IPS-15b (cell line): ENCODE measurements at regions not wholly inside any gene's neighbourhood (a gene's known extent, or its start where the extent isn't known, plus 50 kb on each side); places are given as distances from the start of the nearest gene placed in this dataset.

Source experiments
- H3K27me3 ChIP-seq: one replicate; pipeline ENCODE4 v1.6.1; 2013; ENCODE audit warnings: low read length; ENCODE audit not compliant: control insufficient read depth, insufficient read depth
- H3K36me3 ChIP-seq: one replicate; pipeline ENCODE4 v1.6.1; 2013; ENCODE audit warnings: low read length; ENCODE audit not compliant: control insufficient read depth, insufficient read depth
- H3K4me1 ChIP-seq: one replicate; pipeline ENCODE4 v1.6.1; 2013; ENCODE audit warnings: mild to moderate bottlenecking, low read length; ENCODE audit not compliant: control insufficient read depth, insufficient read depth
- H3K4me3 ChIP-seq: one replicate; pipeline ENCODE4 v1.5.1; 2013; ENCODE audit warnings: low read depth, low read length
- H3K9ac ChIP-seq: one replicate; pipeline ENCODE4 v1.6.1; 2013; ENCODE audit warnings: low read depth, mild to moderate bottlenecking, low read length
- H3K9me3 ChIP-seq: one replicate; pipeline ENCODE4 v1.6.1; 2013; ENCODE audit warnings: mild to moderate bottlenecking, low read length; ENCODE audit not compliant: control insufficient read depth, insufficient read depth

DNA sequence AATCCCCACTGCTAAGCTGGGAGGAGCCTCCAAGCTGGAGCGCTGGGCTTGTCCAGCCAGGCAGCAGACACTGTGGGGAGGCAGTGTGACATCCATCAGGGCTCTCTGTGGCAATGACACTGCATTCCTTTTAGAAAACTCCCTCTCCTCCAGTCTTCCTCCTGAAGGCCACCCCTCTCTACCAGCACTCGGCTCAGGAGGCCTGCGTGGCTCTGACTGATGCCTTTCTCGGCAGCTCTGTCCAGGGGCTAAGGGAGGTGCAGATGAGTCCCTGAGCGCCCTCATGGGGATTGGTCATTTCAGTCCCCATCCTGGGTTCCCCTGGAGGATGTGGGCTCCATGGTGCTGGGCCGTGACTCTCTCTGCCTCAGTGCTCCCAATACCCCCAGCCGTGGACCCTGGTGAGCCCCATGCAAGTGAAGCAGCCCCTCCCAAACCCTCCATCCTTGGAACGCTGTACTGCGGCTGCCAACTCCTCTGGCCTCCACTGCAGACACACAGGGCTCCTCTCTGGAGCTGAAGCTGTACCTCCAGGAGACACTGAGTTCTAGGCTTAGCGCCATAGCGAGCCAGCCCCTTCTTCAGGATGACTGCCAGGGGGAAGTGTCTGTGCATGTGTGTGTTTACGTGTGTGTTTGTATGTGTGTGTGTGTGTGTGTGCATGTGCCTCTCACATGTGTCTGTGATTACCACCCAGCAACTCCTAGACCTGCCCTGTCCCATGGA, 209.6 kb downstream of the ERMARD start:
- no peak overlapping the region for H3K9ac ChIP-seq
- H3K4me3 ChIP-seq: no peak overlapping the region
- H3K9me3 ChIP-seq: no peaks in the 10 kb centered on the region
- H3K4me1 ChIP-seq: no peaks in the 10 kb centered on the region
- H3K27me3 ChIP-seq: peaks cover 6% of the 10 kb centered on the region
- H3K36me3 ChIP-seq: no peaks in the 10 kb centered on the region

DNA sequence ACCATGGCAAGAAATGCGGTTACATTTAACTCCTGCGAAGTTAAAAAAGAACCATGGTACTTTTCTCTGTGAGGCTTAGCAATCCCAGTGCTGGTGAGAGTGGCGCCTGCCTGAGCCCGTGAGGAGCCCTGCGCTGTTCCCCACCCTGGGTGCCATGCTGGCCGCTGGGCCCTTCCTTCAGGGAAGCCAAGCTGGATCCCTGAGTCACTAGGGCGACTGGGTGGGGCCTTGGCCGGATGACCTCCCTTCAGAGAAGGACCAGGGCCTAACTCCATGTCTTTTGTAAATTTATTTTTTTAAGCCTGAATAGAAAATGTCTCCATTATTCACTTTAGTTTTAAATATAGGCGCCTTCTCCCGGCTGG, 209.1 kb downstream of the ERMARD start:
- H3K9me3 ChIP-seq: no peaks in the 10 kb centered on the region
- H3K4me3 ChIP-seq: no peak overlapping the region
- H3K36me3 ChIP-seq: no peaks in the 10 kb centered on the region
- no peak overlapping the region for H3K9ac ChIP-seq
- no peaks in the 10 kb centered on the region for H3K4me1 ChIP-seq
- H3K27me3 ChIP-seq: peaks cover 6% of the 10 kb centered on the region

DNA sequence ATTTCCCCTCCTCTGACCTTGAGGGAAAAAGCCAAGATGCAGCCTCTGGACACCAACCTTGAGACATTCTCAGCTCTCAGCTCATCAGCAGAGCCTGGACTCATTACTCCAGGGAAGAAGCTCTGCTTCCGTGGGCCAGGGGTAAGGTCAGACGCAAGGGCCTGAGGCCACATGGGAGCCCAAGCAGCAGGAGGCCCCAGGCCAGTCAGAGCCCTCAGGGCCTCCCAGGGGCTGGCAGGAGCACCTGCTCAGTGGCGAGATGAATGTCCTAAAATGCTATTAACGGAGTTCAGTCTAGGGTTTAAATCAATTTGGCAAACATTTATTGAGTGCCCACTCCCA, 208.6 kb downstream of the ERMARD start:
- no peak overlapping the region for H3K4me3 ChIP-seq
- H3K9ac ChIP-seq: no peak overlapping the region
- no peaks in the 10 kb centered on the region for H3K36me3 ChIP-seq
- H3K4me1 ChIP-seq: no peaks in the 10 kb centered on the region
- H3K27me3 ChIP-seq: peaks cover 6% of the 10 kb centered on the region
- H3K9me3 ChIP-seq: no peaks in the 10 kb centered on the region

DNA sequence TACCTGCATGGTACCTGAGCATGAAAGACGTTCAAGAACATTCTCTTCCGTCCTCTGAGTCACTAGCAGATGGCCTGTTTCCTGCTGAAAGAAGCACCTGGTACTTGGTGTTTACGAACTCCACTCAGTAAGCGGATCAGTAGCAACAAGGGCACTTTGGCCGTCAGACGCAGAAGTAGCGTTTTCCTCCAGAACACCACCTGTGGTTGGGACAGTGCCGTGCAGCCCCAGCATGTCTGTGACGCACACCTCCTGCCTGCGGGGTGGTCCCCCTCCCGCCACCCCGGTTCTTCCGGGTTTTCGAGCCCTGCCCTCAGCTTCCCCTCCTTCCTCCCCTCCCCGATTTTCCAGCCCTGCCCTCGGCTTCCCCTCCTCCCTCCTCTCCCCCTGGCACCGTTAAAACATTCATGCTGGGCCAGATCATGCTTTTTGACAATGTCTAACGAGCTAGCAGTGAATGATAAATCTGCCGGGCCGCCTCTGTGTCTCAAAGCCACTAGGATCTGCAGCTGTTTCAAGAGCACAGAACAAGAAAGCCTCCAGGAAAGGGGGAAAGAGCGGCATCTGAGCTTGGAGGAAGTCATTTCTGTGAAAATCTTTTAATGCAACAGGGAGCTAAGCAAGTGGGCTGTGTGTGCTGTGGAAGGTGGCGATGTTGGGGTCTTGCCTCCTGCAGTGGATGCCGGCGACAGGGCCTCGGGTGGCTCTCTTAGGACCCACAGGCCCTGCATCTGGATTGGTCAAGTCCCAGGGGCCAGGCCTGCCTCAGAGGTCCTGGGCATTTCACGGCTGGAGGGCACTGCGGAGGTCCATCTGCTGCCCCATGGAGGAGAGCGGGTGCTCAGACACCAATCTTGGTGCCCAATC, 207.9 kb downstream of the ERMARD start:
- Histone ChIP-seq H3K4me3 (no peak overlapping the region), H3K9ac (no peak overlapping the region), H3K9me3 (no peaks in the 10 kb centered on the region), H3K36me3 (no peaks in the 10 kb centered on the region), H3K4me1 (no peaks in the 10 kb centered on the region), H3K27me3 (peaks cover 6% of the 10 kb centered on the region)

DNA sequence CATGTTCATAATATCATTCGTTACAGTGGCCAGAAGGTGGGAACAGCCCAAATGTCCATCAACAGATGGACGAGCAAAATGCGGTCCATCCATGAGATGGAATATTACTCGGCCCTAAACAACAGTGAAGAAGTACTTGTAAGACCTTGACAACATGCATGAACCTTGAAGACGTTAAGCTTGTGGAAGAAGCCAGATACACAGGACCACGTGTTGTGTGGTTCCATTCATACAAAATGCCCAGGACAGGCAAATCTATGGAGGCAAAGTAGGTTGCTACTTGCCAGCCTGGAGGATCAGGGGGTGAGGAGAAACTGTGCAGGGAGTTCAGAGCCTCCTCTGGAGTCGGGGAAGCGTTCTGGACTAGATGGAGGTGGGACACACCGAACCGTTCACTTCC, 207.1 kb downstream of the ERMARD start:
- Histone ChIP-seq H3K4me3 (no peak overlapping the region), H3K36me3 (no peaks in the 10 kb centered on the region), H3K4me1 (no peaks in the 10 kb centered on the region), H3K9me3 (no peaks in the 10 kb centered on the region), H3K9ac (no peak overlapping the region), H3K27me3 (peaks cover 6% of the 10 kb centered on the region)

DNA sequence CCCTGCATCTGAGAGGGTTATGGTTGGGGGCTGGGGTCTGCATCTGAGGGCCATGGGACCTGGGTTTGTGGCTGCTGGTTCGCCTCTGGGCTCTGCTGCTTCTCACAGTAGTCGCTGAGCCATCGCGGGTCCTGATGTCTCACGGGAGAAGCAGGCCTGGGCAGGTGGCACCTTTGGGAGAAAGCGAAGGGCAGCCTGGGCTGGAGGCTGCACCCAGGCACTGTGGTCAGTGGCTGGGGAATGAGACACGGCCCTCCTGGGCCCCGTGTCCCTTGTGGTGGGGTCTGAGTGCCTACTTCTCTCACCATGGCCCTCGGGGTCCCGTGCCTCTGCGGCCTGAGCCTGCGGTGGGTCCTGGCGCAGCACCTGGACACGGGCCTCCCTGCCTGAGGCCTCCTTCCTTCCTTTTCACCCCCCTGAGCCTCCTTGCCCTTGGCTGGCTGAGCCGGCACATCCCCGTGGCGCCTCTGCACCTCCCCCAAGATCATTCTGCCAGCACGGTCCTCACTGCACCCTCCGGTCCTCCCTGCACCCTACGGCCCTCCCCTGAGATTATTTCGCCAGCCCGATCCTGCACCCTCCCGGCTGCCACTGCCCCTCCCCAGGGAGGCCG, 206.0 kb downstream of the ERMARD start:
- no peak overlapping the region for H3K9ac ChIP-seq
- H3K4me1 ChIP-seq: no peaks in the 10 kb centered on the region
- no peaks in the 10 kb centered on the region for H3K36me3 ChIP-seq
- no peak overlapping the region for H3K4me3 ChIP-seq
- H3K9me3 ChIP-seq: no peaks in the 10 kb centered on the region
- peaks cover 3% of the 10 kb centered on the region for H3K27me3 ChIP-seq

DNA sequence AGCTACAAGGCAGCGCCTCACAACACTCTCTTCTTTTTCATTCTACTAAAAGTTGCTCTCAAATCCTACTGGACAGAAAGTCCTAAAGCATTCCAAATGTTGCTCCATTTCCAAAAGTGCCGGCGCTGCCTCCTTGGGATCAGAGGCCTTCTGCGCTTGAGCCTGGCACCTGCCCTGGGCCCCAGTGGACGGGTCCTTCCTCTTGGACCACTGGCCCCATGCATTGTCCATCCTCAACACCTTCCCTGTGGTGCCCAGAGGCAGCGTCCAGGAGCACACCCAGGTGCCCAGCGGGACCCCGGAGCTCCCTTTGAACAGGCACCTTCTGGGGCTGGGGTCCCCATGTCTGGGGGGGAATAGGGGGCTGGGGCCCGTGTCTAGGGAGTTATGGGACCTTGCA, 205.2 kb downstream of the ERMARD start:
- Histone ChIP-seq H3K4me3 (no peak overlapping the region), H3K27me3 (peaks cover 2% of the 10 kb centered on the region), H3K36me3 (no peaks in the 10 kb centered on the region), H3K4me1 (no peaks in the 10 kb centered on the region), H3K9ac (no peak overlapping the region), H3K9me3 (no peaks in the 10 kb centered on the region)

DNA sequence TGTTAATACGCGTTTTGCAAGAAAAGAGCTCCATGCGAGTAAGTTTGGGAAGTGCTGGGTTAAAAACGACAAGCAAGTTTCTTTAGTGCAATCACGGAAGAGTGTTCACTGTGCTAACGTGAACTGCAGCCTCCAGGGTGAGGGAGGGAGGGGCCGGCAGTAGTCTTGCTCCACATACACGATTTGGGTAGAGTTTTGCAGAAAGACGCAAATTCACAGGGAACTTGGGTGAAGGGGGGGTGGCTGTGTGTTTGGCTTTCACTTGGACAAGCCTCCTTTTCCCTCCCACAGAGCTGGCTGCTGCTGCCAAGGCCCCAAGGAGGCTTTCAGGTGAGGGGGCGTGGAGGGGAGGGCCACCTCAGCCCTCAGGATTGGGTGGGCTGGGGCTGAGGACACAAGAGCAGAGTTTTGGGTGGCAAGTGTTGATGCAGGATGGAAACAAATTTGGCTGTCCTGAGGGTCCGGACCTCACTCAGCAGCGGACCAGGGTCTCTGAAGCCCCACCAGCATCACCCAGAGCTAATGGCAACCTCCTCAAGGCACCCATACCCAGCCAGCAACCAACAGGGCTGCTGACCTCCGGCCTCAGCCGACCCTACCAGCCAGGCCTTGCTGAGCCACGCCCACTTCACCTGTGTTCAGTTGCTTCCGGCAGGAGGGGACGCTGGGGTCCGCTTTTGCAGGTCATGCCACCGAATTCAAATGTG, 204.5 kb downstream of the ERMARD start:
- Histone ChIP-seq H3K4me1 (no peaks in the 10 kb centered on the region), H3K4me3 (no peak overlapping the region), H3K9ac (no peak overlapping the region), H3K27me3 (no peaks in the 10 kb centered on the region), H3K36me3 (no peaks in the 10 kb centered on the region), H3K9me3 (no peaks in the 10 kb centered on the region)

DNA sequence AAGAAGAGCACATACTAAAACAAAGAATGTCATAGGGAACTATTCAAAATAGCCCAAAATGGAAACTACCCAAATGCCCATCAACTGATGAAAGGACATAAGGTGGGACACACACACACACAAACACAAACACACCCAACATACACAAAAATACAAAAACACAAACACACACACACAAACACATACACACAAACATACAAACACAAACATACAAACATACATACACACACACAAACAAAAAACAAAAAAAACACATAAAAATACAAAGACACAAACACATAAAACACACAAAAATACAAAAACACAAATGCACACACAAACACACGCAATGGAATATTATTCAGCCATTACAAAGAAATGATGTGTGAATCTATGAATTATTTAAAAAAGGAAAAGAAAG, 203.6 kb downstream of the ERMARD start:
- Histone ChIP-seq H3K9me3 (no peaks in the 10 kb centered on the region), H3K4me1 (no peaks in the 10 kb centered on the region), H3K27me3 (no peaks in the 10 kb centered on the region), H3K4me3 (no peak overlapping the region), H3K36me3 (no peaks in the 10 kb centered on the region), H3K9ac (no peak overlapping the region)

DNA sequence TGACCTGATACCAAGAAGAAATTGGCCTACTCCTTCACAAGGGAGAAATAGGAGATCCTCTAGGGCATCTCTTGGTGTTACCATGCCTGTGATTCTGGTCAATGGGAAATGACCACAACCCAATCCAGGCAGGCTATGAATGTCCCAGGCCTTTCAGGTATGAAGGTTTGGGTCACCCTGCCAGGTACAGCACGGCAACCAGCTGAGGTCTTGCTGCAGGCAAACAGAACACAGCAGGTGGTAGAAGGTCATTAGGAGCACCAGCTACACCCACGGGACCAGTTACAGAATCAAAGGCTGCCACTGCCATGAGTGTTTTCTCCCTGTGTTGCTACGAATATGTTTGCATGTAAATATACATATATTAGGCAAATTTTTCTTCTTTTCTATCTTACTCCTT, 202.3 kb downstream of the ERMARD start:
- Histone ChIP-seq H3K36me3 (no peaks in the 10 kb centered on the region), H3K4me3 (no peak overlapping the region), H3K9me3 (no peaks in the 10 kb centered on the region), H3K4me1 (no peaks in the 10 kb centered on the region), H3K27me3 (no peaks in the 10 kb centered on the region), H3K9ac (no peak overlapping the region)

DNA sequence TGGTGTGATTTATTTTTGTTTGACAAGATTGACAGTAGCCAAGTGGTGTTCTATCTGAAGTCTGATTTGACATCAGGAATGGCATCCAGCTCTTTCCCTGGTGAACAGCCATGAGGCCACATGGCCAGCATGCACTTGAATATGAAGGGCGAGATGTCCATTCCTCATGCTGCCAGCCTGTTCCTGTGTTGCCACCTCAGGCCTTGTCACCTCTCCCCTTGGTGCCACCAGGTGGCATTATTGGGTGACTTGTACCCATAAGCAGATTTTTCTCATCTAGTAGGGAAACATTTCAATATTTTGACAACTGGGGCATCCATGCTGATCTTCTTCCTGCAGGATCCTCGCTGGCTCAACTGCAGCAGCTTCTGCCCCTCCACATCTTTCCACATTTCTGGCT, 199.1 kb downstream of the ERMARD start:
- no peaks in the 10 kb centered on the region for H3K4me1 ChIP-seq
- H3K9me3 ChIP-seq: no peaks in the 10 kb centered on the region
- no peak overlapping the region for H3K4me3 ChIP-seq
- no peak overlapping the region for H3K9ac ChIP-seq
- no peaks in the 10 kb centered on the region for H3K36me3 ChIP-seq
- no peaks in the 10 kb centered on the region for H3K27me3 ChIP-seq
